Hematopoietic multipotent progenitor cell treated with erythropoietin and hydrocortisone succinate and interleukin-3 and kit ligand, for 15 days (in vitro differentiated cells): ENCODE measurements at regions not wholly inside any gene's neighbourhood (a gene's known extent, or its start where the extent isn't known, plus 50 kb on each side); places are given as distances from the start of the nearest gene placed in this dataset.

ENCODE experiments used
- DNase-seq: peaks from one replicate; pipeline ENCODE4 v3.0.0-alpha.2; 2015; ENCODE audit warnings: low spot score

GRCh38 chr2:12795851-12796250 is 79.1 kb downstream of the TRIB2 start:
- DNase-seq: no peak

GRCh38 chr2:12796657-12797056 is 79.9 kb downstream of the TRIB2 start:
- DNase-seq: no peak

- DNase-seq: no peak
Observed at GRCh38 chr2:12797815-12798214, 81.1 kb downstream of the TRIB2 start.

- DNase-seq: no peak
Observed at GRCh38 chr2:12803607-12804006, 86.9 kb downstream of the TRIB2 start.

GRCh38 chr2:12804091-12804856 is 87.5 kb downstream of the TRIB2 start:
- DNase-seq: no peak

DNA sequence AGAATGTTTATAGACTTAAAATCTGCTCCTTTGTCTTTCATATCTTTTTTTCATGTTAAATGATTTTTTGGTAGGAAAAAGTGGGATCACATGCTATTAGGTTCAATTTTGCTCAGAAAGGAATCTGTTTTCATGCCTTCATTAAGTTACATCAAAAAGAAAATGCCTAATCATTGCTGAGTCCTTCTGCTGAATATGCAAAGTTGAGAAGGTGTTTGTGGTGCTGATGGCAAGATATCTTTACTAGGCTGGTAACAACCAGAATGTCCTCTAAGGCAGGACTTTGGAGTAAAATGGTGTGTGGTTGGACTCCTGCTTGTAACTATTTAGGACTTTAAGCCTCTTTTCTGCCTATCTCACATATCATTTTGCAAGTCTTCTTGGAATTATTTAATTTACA is 88.3 kb downstream of the TRIB2 start:
- no peak for DNase-seq

DNA sequence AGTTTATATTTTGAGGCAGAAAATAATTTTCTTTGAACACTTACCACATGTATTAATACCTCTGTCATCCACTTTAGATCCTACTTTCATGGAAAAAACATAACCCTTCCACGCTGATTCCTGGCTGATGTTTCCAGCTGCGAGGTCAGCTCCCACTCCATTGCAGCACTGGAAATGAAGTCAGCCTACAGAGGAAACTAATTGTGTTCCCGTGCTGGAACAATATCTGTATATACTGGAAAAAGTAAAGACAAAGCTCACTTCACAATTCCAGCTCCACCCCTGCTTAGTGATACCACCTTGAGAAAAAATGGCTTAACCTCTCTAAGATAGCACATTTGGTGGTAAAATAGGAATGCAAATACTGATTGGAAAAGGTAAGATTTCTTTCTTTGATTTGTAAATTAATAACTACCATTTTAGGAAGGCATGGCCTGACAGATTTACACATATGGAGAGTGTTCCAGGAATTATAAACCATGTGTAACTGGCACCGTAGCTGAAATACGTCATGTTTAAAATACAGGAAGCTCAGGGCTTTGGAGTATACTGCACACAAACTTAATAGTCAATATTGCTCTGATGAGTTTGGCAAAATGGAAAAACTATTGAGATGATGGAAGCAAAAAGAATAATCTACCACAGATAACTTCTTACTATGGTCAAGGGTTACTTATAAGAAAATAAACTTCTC is 90.0 kb downstream of the TRIB2 start:
- no peak for DNase-seq

DNA sequence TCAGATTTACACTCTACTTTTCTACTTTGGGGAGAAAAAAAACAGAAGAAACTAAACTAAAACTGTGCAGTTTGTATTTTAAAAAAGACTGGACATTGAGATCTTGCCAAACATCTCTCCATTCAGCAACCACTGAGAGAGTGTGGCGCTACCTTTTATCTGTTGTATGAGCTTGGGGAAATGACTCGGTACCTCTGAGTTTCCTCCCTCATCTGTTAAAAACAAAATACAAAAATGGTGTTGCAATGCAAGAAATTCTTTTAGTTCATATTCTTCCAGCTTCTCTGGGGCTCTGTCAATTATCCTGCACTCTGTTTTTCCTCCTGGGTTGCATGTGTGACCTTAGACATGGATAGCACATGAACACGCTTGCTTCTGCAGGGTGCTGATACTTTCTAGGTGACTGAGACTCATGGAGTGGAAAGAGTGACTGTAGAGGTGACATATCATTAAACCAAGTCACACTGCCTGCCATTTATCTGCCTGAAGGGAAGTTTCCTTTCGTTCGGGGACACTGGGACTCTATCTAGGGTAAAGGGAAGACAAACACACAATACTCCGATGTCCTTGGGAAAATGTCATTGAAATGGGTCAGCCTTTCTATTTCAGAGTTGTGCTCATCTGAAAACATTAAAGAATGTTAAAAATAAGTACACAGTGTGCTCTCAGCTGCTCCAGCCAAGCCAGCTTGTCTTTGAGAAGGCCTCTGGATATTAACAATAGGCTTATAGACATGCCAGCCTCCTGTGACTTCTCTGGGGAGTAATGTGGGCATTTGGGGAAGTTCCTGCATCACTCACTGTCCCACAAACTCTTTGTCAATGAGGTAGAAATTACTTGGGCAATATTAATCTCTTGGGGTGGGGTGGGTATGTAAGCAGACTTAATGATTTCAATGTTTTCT is 91.4 kb downstream of the TRIB2 start:
- no peak for DNase-seq

- DNase-seq: no peak
Observed at GRCh38 chr2:12809526-12809925, 92.8 kb downstream of the TRIB2 start.

GRCh38 chr2:12811916-12812315 is 95.2 kb downstream of the TRIB2 start:
- DNase-seq: no peak

DNA sequence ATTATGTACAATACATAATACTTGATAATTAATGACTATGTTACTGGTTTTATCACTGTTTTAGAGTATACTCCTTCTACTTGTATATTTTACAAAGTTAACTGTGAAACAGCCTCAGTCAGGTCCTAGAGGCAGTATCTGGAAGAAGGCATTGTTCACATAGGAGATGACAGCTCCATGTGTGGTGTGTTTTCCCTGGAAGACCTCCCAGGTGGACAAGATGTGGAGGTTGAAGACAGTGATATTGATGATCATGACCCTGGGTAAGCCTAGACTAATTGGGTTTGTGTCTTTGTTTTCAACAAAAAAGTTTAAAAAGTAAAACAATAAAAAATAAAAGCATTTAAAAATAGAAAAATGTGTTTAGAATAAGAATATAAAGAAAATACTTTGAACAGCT is 96.4 kb downstream of the TRIB2 start:
- no peak for DNase-seq

- no peak for DNase-seq
Observed at GRCh38 chr2:12816379-12817306, 99.9 kb downstream of the TRIB2 start.

DNA sequence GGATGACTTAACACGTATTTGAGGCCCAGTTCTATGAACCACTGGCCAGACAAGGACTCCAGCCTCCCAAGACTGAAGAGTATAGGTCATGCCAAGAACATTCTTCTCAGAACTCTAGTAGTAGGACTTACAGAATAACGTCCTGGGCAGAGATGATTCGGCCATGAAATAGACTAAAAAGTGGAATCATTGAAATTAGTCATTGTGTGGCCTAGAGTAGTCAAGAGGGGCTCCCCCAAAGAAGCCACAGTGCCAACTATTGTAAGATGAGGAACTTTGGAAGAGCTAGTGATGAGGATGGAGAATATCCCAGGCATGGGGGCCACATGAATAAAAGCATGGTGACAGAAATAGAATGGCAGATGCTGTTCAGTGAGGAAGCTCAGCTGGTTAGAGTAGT is 101.1 kb downstream of the TRIB2 start:
- DNase-seq: no peak

GRCh38 chr2:12818416-12819102 is 101.8 kb downstream of the TRIB2 start:
- DNase-seq: no peak

DNA sequence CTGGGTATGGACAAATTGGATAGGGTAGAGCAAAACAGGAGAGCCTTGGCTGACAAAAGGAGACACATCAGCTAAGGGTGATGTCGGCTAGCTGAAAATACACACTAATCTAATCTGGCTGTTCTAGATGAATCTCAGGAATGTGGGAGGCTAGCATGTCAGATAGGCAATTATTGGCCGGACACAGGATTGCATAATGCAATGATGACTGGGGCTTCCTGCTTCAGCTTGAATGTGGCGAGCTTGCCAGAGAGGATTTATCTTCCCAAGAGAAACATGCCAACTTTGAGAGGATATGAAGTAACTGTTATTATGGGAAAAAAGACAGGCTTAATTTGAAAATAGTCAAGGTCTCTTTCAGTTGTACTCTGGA is 102.4 kb downstream of the TRIB2 start:
- no peak for DNase-seq

GRCh38 chr2:12819721-12820120 is 103.0 kb downstream of the TRIB2 start:
- DNase-seq: no peak

GRCh38 chr2:12821656-12822055 is 104.9 kb downstream of the TRIB2 start:
- DNase-seq: no peak

GRCh38 chr2:12824351-12824777 is 107.6 kb downstream of the TRIB2 start:
- DNase-seq: no peak

DNA sequence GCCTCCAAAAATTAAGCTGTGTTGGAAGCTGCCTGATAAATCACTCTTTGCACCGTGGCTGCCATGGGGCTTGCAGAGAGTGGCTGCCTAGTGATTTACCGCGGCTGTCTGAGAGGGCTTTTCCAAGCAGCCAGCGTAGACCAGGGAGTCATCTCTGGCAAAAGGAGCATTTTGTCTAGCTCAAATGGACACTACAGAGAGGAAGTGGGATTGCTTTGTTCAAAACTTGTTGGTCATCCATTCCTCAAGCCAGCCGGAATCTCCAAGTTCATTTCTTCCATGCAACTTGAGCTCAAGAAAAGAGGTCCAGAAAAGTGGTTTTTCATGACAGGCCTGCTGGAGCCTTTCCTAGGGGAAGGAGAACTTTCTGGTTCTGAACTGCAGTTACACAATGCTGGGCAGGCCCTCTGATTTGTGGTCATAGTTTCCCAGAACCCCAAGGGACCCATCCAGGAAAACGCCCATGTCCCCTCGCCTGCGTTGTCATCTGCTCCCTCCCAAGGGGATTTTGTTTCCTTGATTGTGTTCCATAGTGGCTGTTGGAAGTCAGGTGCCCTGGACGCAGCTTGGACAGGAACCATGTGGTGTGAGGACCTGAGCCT is 108.1 kb downstream of the TRIB2 start:
- DNase-seq: no peak

DNA sequence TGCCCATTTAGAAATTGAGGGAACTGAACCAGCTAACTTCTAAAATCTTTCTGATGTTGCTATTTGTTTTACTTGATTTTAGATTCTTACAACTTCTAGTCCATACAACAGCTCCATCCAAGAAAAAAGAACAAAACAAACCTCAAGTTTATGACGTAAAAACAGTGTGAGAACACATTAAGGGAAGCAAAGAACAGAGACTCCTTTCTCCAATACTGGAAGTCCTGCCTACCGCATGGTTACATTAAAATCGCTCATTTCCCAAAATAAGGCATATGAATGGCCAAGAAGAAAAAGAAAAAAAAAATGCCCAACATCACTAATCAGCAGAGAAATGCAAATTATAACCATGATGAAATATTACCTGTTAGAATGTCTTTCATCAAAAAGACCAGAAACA is 110.0 kb downstream of the TRIB2 start:
- DNase-seq: no peak

- no peak for DNase-seq
Observed at GRCh38 chr2:12827721-12828120, 111.0 kb downstream of the TRIB2 start.
